ENCODE measurements at regions not wholly inside any gene's neighbourhood (a gene's known extent, or its start where the extent isn't known, plus 50 kb on each side); places are given as distances from the start of the nearest gene placed in this dataset.
"Not testable (repeated sequence)": the region's sequence is repeated elsewhere in the genome, so short reads cannot be mapped to it uniquely, and the experiment has no call there.

- not testable (repeated sequence) for DNase-seq (ENCODE audit: low read depth in 2 of 2)
Measured at GRCh38 chr3:75840160-75840559, 54.8 kb upstream of the ZNF717 start.

DNA sequence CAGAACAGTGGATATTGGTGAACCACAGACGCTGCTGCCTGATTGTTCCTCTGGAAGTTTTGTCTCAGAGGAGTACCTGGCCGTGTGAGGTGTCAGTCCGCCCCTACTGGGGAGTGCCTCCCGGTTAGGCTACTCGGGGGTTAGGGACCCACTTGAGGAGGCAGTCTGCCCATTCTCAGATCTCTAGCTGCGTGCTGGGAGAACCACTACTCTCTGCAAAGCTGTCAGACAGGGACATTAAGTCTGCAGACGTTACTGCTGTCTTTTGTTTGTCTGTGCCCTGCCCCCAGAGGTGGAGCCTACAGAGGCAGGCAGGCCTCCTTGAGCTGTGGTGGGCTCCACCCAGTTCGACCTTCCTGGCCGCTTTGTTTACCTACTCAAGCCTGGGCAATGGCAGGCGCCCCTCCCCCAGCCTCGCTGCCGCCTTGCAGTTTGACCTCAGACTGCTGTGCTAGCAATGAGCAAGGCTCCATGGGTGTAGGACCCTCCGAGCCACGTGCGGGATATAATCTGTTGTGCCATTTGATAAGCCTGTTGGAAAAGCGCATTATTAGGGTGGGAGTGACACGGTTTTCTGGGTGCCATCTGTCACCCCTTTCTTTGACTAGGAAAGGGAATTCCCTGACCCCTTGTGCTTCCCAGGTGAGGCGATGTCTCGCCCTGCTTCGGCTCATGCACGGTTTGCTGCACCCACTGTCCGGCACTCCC, 65.1 kb upstream of the ZNF717 start:
- not testable (repeated sequence) for DNase-seq (ENCODE audit: low read depth in 2 of 2)

GRCh38 chr3:75863130-75863529, 77.8 kb upstream of the ZNF717 start:
- no peak for DNase-seq (ENCODE audit: low read depth in 2 of 2)

GRCh38 chr3:75863878-75864277, 78.5 kb upstream of the ZNF717 start:
- no peak for DNase-seq (ENCODE audit: low read depth in 2 of 2)

GRCh38 chr3:75883719-75884118, 98.4 kb upstream of the ZNF717 start:
- not testable (repeated sequence) for DNase-seq (ENCODE audit: low read depth in 2 of 2)

DNA sequence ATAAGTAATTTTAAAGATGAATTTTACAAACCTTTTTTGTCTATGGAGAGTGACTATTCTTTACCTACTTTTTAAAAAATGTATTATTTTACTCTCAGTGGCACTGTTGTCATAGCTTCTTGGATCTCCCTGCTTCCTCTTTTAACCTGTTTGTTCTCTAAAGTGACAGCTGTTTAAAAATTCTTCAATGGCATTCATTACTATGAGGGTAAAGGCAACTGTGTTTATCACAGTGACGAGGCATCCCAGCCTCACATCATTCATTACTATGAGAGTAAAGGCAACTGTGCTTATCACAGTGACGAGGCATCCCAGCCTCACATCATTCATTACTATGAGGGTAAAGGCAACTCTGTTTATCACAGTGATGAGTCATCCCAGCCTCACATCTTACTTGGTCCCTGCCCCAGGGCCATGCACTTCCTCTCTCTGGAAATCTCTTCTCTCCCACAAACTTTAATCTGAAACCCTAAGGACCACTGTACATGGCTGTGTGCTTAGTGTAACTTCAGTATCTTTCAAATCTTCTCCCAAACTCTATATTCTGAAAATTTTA, 101.7 kb upstream of the ZNF717 start:
- DNase-seq (ENCODE audit: low read depth in 2 of 2), result no peak

GRCh38 chr3:75894234-75894633, 108.9 kb upstream of the ZNF717 start:
- DNase-seq (ENCODE audit: low read depth in 2 of 2), result no peak

DNA sequence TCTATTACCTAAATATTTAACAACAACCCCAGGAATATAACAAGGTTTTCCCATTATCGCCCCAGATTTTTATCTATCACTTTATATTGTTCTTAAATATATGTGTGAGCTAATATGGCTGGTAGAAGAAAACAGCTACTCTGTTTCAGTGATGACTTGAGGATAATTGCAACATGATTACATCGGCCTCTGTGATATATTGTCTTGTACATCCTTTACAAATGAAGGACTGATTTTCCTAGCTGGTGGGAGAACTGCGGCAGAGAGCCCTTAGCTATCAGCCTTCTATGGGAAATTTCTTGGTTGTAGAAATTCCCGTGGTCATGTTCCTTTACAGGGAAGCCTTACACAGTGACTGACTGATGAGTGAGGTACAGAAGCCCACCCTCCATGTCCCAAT, 110.9 kb upstream of the ZNF717 start:
- no peak for DNase-seq (ENCODE audit: low read depth in 2 of 2)

DNA sequence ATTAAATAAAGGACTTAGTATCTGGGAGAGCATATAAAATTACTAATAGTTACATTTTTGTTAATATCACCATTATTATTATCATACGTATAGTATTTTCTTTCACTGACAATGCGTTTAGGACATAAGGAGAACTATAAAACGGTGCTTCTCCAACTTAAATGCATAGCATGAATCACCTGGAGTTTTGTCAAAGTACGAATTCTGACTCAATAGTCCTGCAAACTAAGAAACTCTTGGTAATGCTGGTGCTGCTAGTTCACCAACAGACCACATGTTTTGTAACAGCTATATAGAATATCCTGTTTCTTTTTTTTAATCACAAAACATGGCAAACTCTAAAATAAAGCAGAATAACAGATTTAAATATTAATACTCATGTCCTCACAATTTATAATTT, 116.1 kb upstream of the ZNF717 start:
- DNase-seq (ENCODE audit: low read depth in 2 of 2), result peak in 1 of 2 experiments; percentile 1

GRCh38 chr3:75906555-75907112, 121.3 kb upstream of the ZNF717 start:
- DNase-seq (ENCODE audit: low read depth in 2 of 2), result no peak

GRCh38 chr3:75913800-75914350, 128.5 kb upstream of the ZNF717 start:
- DNase-seq (ENCODE audit: low read depth in 2 of 2), result no peak

- DNase-seq (ENCODE audit: low read depth in 2 of 2), result not testable (repeated sequence)
Measured at GRCh38 chr3:75914741-75915140, 129.4 kb upstream of the ZNF717 start.

- no peak for DNase-seq (ENCODE audit: low read depth in 2 of 2)
Measured at GRCh38 chr3:75938921-75939320, 153.6 kb upstream of the ZNF717 start.

GRCh38 chr3:75951941-75952340, 166.6 kb upstream of the ZNF717 start:
- no peak for DNase-seq (ENCODE audit: low read depth in 2 of 2)

DNA sequence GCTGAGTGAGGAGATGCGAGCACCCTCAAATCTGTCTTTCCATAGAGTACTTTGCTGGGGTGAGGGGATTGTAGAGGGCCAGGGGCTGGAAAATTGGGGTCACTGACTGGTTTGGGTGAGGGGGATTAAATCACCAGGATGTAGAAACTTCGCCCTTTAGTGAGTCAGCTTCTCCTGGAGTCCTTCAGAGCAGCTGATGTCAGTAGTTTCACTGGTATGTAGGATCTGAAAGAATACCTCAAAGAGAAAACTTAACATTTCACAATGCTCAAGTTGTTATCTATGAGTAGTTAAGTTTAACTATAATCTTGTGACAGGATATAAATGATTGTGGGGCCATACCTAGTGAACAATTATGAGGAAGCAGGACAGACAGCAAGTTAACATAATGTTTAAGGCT, 174.7 kb upstream of the ZNF717 start:
- DNase-seq (ENCODE audit: low read depth in 2 of 2), result not testable (repeated sequence)

DNA sequence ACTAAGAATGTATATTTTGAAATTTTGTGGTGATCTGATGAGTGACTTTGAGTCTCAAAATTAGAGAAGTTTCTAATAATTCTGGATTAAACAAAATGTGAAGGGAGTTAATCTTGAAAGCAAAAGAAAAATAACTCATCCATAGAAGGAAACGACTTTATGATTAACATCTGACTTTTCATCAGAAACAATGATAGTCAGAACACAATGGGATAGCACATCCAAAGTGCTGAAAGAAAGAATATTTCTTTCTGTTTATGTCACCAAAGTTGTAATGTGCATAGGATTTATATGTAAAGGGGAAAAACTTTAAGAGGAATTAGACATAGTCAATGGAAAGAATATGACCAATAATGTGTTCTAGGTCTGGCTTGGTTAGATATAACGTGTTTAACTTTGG, 176.7 kb upstream of the ZNF717 start:
- DNase-seq (ENCODE audit: low read depth in 2 of 2), result not testable (repeated sequence)

DNA sequence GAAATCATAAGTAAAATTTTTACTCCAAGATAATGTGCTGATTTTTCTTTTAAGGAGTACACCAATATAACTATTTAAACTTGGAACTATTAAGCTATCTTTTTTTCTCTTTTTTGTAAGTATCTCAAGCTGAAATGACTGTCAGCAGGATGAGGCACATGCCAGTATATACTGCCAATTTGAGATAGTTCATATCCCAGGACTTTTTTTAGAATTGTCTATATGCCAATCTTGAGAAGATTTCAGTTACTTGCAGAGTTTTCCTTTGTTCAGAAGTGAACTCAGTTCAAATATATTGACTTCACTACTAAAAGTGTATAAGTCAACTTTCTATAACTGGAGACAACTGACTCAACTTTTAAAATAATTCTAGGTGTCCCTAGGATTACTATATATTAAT, 181.7 kb upstream of the ZNF717 start:
- no peak for DNase-seq (ENCODE audit: low read depth in 2 of 2)

DNA sequence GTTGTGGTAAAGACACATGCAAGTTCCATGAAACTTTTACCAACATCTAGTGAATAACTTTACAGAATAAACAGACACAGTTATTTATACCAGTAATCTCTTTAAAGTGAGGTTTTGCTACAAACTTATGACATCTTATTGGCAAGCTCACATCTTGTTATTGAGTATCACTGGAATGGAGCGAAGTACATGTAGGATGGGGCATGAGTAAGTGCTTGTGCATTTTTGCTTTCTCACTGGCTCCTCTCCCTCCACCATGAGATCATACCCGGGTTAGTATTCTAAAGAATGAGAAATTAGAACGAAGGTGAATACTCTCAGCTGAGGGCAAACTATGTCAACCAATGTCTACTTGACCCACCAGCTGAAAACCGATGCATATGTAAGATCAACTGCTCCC, 193.3 kb upstream of the ZNF717 start:
- no peak for DNase-seq (ENCODE audit: low read depth in 2 of 2)

GRCh38 chr3:75981401-75981800, 196.1 kb upstream of the ZNF717 start:
- no peak for DNase-seq (ENCODE audit: low read depth in 2 of 2)

GRCh38 chr3:75982151-75982550, 196.8 kb upstream of the ZNF717 start:
- DNase-seq (ENCODE audit: low read depth in 2 of 2), result no peak

DNA sequence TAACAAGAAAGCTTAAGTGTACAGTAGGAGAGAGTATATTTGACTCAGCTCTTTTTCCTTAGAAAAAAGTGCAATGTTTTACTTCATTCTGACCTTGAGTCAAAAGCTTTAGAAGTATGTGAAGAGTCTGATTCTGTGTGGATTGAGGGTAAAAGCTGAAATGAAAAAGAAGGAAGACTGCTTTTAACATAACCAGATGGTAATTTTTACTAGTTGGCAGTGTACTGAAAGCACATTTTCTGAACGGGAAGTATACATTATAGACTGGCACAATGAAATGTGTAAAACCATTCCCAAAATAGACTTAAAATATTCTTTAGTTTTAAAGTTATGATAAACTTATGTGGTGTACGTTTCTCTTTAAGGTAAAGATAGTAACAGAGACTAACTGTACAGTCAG, 197.8 kb upstream of the ZNF717 start:
- no peak for DNase-seq (ENCODE audit: low read depth in 2 of 2)

GRCh38 chr3:75983609-75984290, 198.4 kb upstream of the ZNF717 start:
- DNase-seq (ENCODE audit: low read depth in 2 of 2), result no peak

DNA sequence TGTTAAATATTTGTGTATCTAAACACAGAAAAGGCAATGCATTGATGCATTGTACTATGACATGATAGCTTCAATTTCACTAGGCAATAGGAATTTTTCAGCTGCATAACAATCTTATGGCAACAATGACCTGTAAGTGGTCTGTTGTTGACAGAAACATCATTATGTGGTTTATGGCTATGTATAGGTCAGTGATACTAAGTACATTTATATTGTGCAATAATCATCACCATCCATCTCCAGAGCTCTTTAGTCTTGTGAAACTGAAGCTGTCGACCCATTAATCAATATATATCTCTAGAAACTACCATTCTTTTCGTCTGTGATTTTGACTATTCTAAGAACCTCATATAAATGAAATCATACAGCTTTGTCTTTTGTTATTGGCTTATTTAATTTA, 200.1 kb upstream of the ZNF717 start:
- no peak for DNase-seq (ENCODE audit: low read depth in 2 of 2)

Data from fibroblast of skin of left biceps (primary cell).